ENCODE measurements at regions not wholly inside any gene's neighbourhood (a gene's known extent, or its start where the extent isn't known, plus 50 kb on each side); places are given as distances from the start of the nearest gene placed in this dataset.

- no peak overlapping the region for H3K27ac ChIP-seq (ENCODE audit: low read depth)
- no peak overlapping the region for H3K4me3 ChIP-seq (ENCODE audit: low read depth, low read length)
- H3K36me3 ChIP-seq (ENCODE audit: insufficient read depth), result no peaks in the 10 kb centered on the region
- 90% methylated on average over 12 of the region's 12 CpGs for WGBS
- DNase-seq (ENCODE audit: extremely low spot score), result no peak
- no peaks in the 10 kb centered on the region for H3K4me1 ChIP-seq (ENCODE audit: insufficient read depth)
Measured at GRCh38 chr2:76406134-76406855, 695.6 kb upstream of the GCFC2 start.

- Histone ChIP-seq H3K27ac (ENCODE audit: low read depth) (no peak overlapping the region), H3K4me1 (ENCODE audit: insufficient read depth) (no peaks in the 10 kb centered on the region), H3K36me3 (ENCODE audit: insufficient read depth) (no peaks in the 10 kb centered on the region), H3K4me3 (ENCODE audit: low read depth, low read length) (no peak overlapping the region)
- no peak for DNase-seq (ENCODE audit: extremely low spot score)
Measured at GRCh38 chr2:76393356-76393755, 682.6 kb upstream of the GCFC2 start.

GRCh38 chr2:76391678-76392077 lies 681.0 kb upstream of the GCFC2 start:
- no peak overlapping the region for H3K4me3 ChIP-seq (ENCODE audit: low read depth, low read length)
- 33% methylated on average over 3 of the region's 3 CpGs for WGBS
- H3K27ac ChIP-seq (ENCODE audit: low read depth), result no peak overlapping the region
- DNase-seq (ENCODE audit: extremely low spot score), result no peak
- H3K36me3 ChIP-seq (ENCODE audit: insufficient read depth), result no peaks in the 10 kb centered on the region
- H3K4me1 ChIP-seq (ENCODE audit: insufficient read depth), result no peaks in the 10 kb centered on the region

GRCh38 chr2:76387294-76387693 lies 676.6 kb upstream of the GCFC2 start:
- WGBS, result 74% methylated on average over 1 of the region's 1 CpG
- no peaks in the 10 kb centered on the region for H3K4me1 ChIP-seq (ENCODE audit: insufficient read depth)
- no peak overlapping the region for H3K27ac ChIP-seq (ENCODE audit: low read depth)
- no peak overlapping the region for H3K4me3 ChIP-seq (ENCODE audit: low read depth, low read length)
- no peak for DNase-seq (ENCODE audit: extremely low spot score)
- no peaks in the 10 kb centered on the region for H3K36me3 ChIP-seq (ENCODE audit: insufficient read depth)

- Histone ChIP-seq H3K27ac (ENCODE audit: low read depth) (no peak overlapping the region), H3K4me3 (ENCODE audit: low read depth, low read length) (no peak overlapping the region), H3K4me1 (ENCODE audit: insufficient read depth) (no peaks in the 10 kb centered on the region), H3K36me3 (ENCODE audit: insufficient read depth) (no peaks in the 10 kb centered on the region)
- 96% methylated on average over 1 of the region's 1 CpG for WGBS
- DNase-seq (ENCODE audit: extremely low spot score), result no peak
Measured at GRCh38 chr2:76385943-76386342, 675.2 kb upstream of the GCFC2 start.

GRCh38 chr2:76381624-76382023 lies 670.9 kb upstream of the GCFC2 start:
- Histone ChIP-seq H3K4me1 (ENCODE audit: insufficient read depth) (no peaks in the 10 kb centered on the region), H3K27ac (ENCODE audit: low read depth) (no peak overlapping the region), H3K36me3 (ENCODE audit: insufficient read depth) (no peaks in the 10 kb centered on the region), H3K4me3 (ENCODE audit: low read depth, low read length) (no peak overlapping the region)
- no peak for DNase-seq (ENCODE audit: extremely low spot score)

GRCh38 chr2:76378140-76378539 lies 667.4 kb upstream of the GCFC2 start:
- DNase-seq (ENCODE audit: extremely low spot score), result no peak
- Histone ChIP-seq H3K36me3 (ENCODE audit: insufficient read depth) (no peaks in the 10 kb centered on the region), H3K27ac (ENCODE audit: low read depth) (no peak overlapping the region), H3K4me3 (ENCODE audit: low read depth, low read length) (no peak overlapping the region), H3K4me1 (ENCODE audit: insufficient read depth) (no peaks in the 10 kb centered on the region)
- WGBS, result 86% methylated on average over 1 of the region's 1 CpG

- Histone ChIP-seq H3K36me3 (ENCODE audit: insufficient read depth) (no peaks in the 10 kb centered on the region), H3K27ac (ENCODE audit: low read depth) (no peak overlapping the region), H3K4me3 (ENCODE audit: low read depth, low read length) (no peak overlapping the region), H3K4me1 (ENCODE audit: insufficient read depth) (no peaks in the 10 kb centered on the region)
- DNase-seq (ENCODE audit: extremely low spot score), result no peak
- 83% methylated on average over 2 of the region's 2 CpGs for WGBS
Measured at GRCh38 chr2:76341439-76341838, 630.7 kb upstream of the GCFC2 start.

GRCh38 chr2:76332871-76333270 lies 622.2 kb upstream of the GCFC2 start:
- 94% methylated on average over 2 of the region's 2 CpGs for WGBS
- no peaks in the 10 kb centered on the region for H3K4me1 ChIP-seq (ENCODE audit: insufficient read depth)
- H3K4me3 ChIP-seq (ENCODE audit: low read depth, low read length), result no peak overlapping the region
- no peak overlapping the region for H3K27ac ChIP-seq (ENCODE audit: low read depth)
- DNase-seq (ENCODE audit: extremely low spot score), result no peak
- H3K36me3 ChIP-seq (ENCODE audit: insufficient read depth), result no peaks in the 10 kb centered on the region

- 84% methylated on average over 3 of the region's 3 CpGs for WGBS
- Histone ChIP-seq H3K4me1 (ENCODE audit: insufficient read depth) (no peaks in the 10 kb centered on the region), H3K36me3 (ENCODE audit: insufficient read depth) (no peaks in the 10 kb centered on the region)
Measured at GRCh38 chr2:76330865-76331264, 620.1 kb upstream of the GCFC2 start.

GRCh38 chr2:76326636-76327035 lies 615.9 kb upstream of the GCFC2 start:
- Histone ChIP-seq H3K4me3 (ENCODE audit: low read depth, low read length) (no peak overlapping the region), H3K27ac (ENCODE audit: low read depth) (no peak overlapping the region), H3K36me3 (ENCODE audit: insufficient read depth) (no peaks in the 10 kb centered on the region), H3K4me1 (ENCODE audit: insufficient read depth) (no peaks in the 10 kb centered on the region)
- no peak for DNase-seq (ENCODE audit: extremely low spot score)
- 57% methylated on average over 1 of the region's 1 CpG for WGBS

More at GRCh38 chr2:76330865-76331264, 620.1 kb upstream of the GCFC2 start:
- H3K4me3 ChIP-seq (ENCODE audit: low read depth, low read length), result no peak overlapping the region
- no peak for DNase-seq (ENCODE audit: extremely low spot score)
- no peak overlapping the region for H3K27ac ChIP-seq (ENCODE audit: low read depth)

- Histone ChIP-seq H3K4me1 (ENCODE audit: insufficient read depth) (no peaks in the 10 kb centered on the region), H3K27ac (ENCODE audit: low read depth) (no peak overlapping the region), H3K36me3 (ENCODE audit: insufficient read depth) (no peaks in the 10 kb centered on the region), H3K4me3 (ENCODE audit: low read depth, low read length) (no peak overlapping the region)
- DNase-seq (ENCODE audit: extremely low spot score), result no peak
- WGBS, result 46% methylated on average over 4 of the region's 4 CpGs
Measured at GRCh38 chr2:76323381-76323780, 612.7 kb upstream of the GCFC2 start.

GRCh38 chr2:76320716-76321115 lies 610.0 kb upstream of the GCFC2 start:
- no peaks in the 10 kb centered on the region for H3K36me3 ChIP-seq (ENCODE audit: insufficient read depth)
- H3K4me1 ChIP-seq (ENCODE audit: insufficient read depth), result no peaks in the 10 kb centered on the region
- no peak overlapping the region for H3K4me3 ChIP-seq (ENCODE audit: low read depth, low read length)
- H3K27ac ChIP-seq (ENCODE audit: low read depth), result no peak overlapping the region
- no peak for DNase-seq (ENCODE audit: extremely low spot score)

GRCh38 chr2:76318848-76319360 lies 608.2 kb upstream of the GCFC2 start:
- Histone ChIP-seq H3K4me1 (ENCODE audit: insufficient read depth) (no peaks in the 10 kb centered on the region), H3K36me3 (ENCODE audit: insufficient read depth) (no peaks in the 10 kb centered on the region), H3K27ac (ENCODE audit: low read depth) (no peak overlapping the region), H3K4me3 (ENCODE audit: low read depth, low read length) (no peak overlapping the region)
- no peak for DNase-seq (ENCODE audit: extremely low spot score)
- 58% methylated on average over 4 of the region's 4 CpGs for WGBS

- WGBS, result 89% methylated on average over 6 of the region's 6 CpGs
- Histone ChIP-seq H3K36me3 (ENCODE audit: insufficient read depth) (no peaks in the 10 kb centered on the region), H3K4me1 (ENCODE audit: insufficient read depth) (no peaks in the 10 kb centered on the region), H3K4me3 (ENCODE audit: low read depth, low read length) (no peak overlapping the region), H3K27ac (ENCODE audit: low read depth) (no peak overlapping the region)
- DNase-seq (ENCODE audit: extremely low spot score), result no peak
Measured at GRCh38 chr2:76316691-76317090, 606.0 kb upstream of the GCFC2 start.
